ENCODE measurements at regions not wholly inside any gene's neighbourhood (a gene's known extent, or its start where the extent isn't known, plus 50 kb on each side); places are given as distances from the start of the nearest gene placed in this dataset.
A peak's percentile ranks its signal among the peaks of the same experiment; 100 is the strongest.

DNA sequence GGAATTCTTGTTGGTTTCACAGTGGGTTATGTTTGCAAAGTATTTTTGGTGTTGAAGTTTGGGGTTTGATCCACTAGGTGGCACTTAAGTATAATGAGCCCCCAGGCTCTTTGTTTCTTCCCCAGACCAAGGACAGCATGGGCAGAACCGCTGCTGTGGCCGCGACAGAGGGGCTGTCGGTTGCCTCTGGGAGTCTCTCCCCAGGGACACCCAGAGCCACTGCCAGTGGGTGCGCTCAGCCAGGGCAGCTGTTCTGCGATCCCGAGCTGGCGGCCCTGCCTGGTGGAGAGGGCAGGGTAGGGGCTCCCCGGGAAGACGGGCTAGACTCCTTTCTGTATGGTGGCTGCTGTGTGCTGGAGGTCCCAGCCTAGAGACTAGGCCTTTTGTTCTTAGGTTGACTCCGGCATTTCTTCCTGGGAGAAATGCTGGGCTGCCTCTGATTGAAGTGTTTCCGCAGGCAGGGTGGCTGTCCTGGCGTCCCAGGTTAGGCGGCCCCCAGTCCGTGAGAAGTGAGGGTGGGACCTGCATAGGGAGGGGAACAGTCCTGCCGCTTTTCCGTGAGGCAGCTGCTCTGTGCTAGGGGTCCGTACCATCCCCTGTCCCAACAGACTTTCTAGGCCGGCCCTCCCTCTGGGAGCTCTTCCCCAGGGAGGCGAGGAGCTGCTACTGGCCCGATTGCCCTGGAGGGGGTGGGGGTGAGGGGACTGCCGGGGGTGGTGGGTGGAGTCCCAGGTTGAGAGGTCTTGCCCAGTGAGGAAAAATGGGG, 253.1 kb upstream of the PELI2 start:
- no peak overlapping the region for H3K4me3 ChIP-seq (ENCODE audit: control insufficient read depth, low read depth, low read length)
- no peak for DNase-seq (ENCODE audit: low read depth)
- TF ChIP-seq, protein P1, sequence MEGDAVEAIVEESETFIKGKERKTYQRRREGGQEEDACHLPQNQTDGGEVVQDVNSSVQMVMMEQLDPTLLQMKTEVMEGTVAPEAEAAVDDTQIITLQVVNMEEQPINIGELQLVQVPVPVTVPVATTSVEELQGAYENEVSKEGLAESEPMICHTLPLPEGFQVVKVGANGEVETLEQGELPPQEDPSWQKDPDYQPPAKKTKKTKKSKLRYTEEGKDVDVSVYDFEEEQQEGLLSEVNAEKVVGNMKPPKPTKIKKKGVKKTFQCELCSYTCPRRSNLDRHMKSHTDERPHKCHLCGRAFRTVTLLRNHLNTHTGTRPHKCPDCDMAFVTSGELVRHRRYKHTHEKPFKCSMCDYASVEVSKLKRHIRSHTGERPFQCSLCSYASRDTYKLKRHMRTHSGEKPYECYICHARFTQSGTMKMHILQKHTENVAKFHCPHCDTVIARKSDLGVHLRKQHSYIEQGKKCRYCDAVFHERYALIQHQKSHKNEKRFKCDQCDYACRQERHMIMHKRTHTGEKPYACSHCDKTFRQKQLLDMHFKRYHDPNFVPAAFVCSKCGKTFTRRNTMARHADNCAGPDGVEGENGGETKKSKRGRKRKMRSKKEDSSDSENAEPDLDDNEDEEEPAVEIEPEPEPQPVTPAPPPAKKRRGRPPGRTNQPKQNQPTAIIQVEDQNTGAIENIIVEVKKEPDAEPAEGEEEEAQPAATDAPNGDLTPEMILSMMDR (conservative IDR thresholded peaks at IDR 0.05; ENCODE audit: control insufficient read depth, insufficient read depth, low read depth, low read length), result peak; percentile 26

DNA sequence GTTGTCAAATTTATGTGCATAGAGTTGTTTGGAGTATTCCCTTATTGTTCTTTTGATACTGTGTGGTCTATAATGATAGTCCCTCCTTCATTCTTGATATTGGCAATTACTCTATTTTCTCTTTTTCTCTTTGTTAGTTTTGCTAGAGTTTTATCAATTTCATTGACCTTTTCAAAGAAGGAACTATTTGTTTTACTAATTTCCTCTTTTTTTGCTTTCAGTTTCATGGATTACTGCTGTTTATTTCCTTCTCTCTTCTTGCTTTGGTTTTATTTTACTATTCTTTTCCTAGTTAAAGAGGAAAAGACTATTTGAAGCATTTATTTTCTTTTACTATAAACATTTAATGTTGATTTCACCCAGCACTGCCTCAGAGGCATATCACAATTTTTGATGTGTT, 250.9 kb upstream of the PELI2 start:
- no peak overlapping the region for H3K4me3 ChIP-seq (ENCODE audit: control insufficient read depth, low read depth, low read length)
- DNase-seq (ENCODE audit: low read depth), result no peak
- TF ChIP-seq, protein P1 (conservative IDR thresholded peaks at IDR 0.05; ENCODE audit: control insufficient read depth, insufficient read depth, low read depth, low read length), result no peak

- TF ChIP-seq, protein P1 (conservative IDR thresholded peaks at IDR 0.05; ENCODE audit: control insufficient read depth, insufficient read depth, low read depth, low read length), result no peak
- H3K4me3 ChIP-seq (ENCODE audit: control insufficient read depth, low read depth, low read length), result no peak overlapping the region
- peak; percentile 15 for DNase-seq (ENCODE audit: low read depth)
Measured at GRCh38 chr14:55867719-55868118, 250.5 kb upstream of the PELI2 start.

DNA sequence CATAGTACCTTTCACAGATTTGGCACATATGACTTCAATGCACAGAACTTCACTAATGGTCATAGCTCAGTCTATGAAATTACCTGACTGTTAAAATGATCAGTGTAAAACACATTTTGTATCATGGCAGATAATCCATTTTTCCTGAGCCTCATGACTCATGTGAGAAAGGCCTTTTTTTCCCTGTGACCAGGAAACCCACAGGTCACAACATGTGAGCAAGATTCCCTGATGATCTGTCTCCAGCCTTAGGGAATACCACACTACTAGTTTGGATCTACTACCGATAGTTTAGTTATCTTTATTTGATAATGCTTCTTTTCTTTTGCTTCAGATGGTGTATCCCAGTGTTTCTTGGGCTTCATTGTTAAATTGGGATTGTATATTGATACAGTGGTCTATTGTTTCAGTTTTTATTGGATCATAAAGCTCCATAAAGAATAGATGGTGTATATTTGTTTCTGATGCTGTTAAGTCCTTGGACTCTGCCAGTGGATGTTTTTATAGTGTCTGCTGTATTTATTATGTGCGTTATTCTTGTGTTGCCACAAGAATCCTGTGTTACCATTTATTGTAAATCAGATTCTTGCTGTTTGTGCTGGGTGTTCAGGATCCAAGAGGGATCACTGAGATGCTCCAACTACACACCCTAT, 248.7 kb upstream of the PELI2 start:
- H3K4me3 ChIP-seq (ENCODE audit: control insufficient read depth, low read depth, low read length), result no peak overlapping the region
- DNase-seq (ENCODE audit: low read depth), result peak; percentile 24
- TF ChIP-seq, protein P1 (conservative IDR thresholded peaks at IDR 0.05; ENCODE audit: control insufficient read depth, insufficient read depth, low read depth, low read length), result no peak

- no peak for DNase-seq (ENCODE audit: low read depth)
- H3K4me3 ChIP-seq (ENCODE audit: control insufficient read depth, low read depth, low read length), result no peak overlapping the region
- TF ChIP-seq, protein P1 (conservative IDR thresholded peaks at IDR 0.05; ENCODE audit: control insufficient read depth, insufficient read depth, low read depth, low read length), result no peak
Measured at GRCh38 chr14:55873169-55873568, 245.0 kb upstream of the PELI2 start.

DNA sequence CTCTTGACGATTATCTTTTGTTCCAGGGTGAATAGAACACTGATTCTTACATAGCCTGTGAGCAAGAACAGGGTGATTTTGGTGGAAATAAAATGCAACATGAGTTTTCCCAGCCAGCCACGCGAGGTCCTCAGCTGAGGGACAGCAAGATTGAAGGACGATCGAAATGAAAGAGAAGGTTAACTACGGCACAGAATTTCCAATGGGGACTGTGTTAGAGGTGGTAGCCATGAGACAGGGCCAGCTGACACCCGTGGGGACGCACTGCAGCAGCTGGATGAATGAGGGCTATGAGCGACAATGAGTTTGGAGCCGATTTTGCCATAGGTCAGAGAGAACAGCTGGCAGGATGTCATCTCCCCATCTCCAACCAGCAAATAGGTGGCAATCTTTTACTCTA, 243.4 kb upstream of the PELI2 start:
- DNase-seq (ENCODE audit: low read depth), result no peak
- TF ChIP-seq, protein P1 (conservative IDR thresholded peaks at IDR 0.05; ENCODE audit: control insufficient read depth, insufficient read depth, low read depth, low read length), result no peak
- H3K4me3 ChIP-seq (ENCODE audit: control insufficient read depth, low read depth, low read length), result no peak overlapping the region

Data from fibroblast of mammary gland (primary cell).